Transverse colon (tissue), 4 donors: ENCODE measurements at regions not wholly inside any gene's neighbourhood (a gene's known extent, or its start where the extent isn't known, plus 50 kb on each side); places are given as distances from the start of the nearest gene placed in this dataset.

Experiments used
- CTCF ChIP-seq, 5 experiments: fragments of 200-600 bp in 3 of 5; fragments of 450-650 bp in 2 of 5; sonication (generic) in 3 of 5; IDR thresholded peaks; 1 replicate in 2 of 5; 2 replicates in 3 of 5; pipeline ENCODE4 v1.5.1; 2016 to 2017; ENCODE audit warnings: antibody characterized with exemption in 5 of 5, inconsistent platforms in 3 of 5, mild to moderate bottlenecking in 2 of 5, moderate library complexity in 1 of 5
- POLR2AphosphoS5 ChIP-seq, 3 donors: sonication (generic); formaldehyde crosslinking; IDR thresholded peaks; one replicate each; pipeline ENCODE4 v1.6.1; 2016; ENCODE audit warnings: antibody characterized with exemption in 3 of 3

DNA sequence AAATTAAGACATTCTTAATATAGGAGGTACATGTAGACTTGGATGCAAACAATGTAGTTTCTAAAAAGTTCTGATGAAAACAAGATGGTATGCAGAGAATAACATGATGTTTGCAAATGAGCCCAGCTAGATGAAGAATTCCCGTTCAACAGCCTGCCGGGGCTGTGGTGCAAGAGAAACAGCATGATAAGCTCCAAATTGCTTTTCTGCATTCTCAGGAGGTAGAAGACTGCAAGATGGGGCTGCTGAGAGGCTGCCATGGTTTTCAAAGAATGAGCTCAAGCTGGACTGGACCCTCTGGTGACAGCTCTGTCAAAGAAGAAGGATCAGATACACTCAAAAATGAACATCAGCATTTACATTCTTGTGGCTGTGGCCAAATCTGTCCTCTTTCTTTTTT, 73.4 kb upstream of the PALS2 start:
- TF ChIP-seq POLR2AphosphoS5 (IDR thresholded peaks at IDR 0.05) (no peak), CTCF (IDR thresholded peaks at IDR 0.05) (no peak)
